Prostate gland (tissue), 2 donors: ENCODE measurements at regions not wholly inside any gene's neighbourhood (a gene's known extent, or its start where the extent isn't known, plus 50 kb on each side); places are given as distances from the start of the nearest gene placed in this dataset.

ENCODE experiments used
- DNase-seq: peaks from one replicate; pipeline ENCODE4 v3.0.0-alpha.2; 2019; ENCODE audit warnings: low spot score
- H3K27ac ChIP-seq, 2 donors: fragments of 200-600 bp; sonication (generic); 2 replicates each; pipeline ENCODE4 v1.5.1; 2017 to 2019
- H3K27me3 ChIP-seq: fragments of 200-600 bp; sonication (generic); replicated peaks from 2 replicates; pipeline ENCODE4 v1.5.1; 2019; ENCODE audit not compliant: insufficient read depth
- H3K36me3 ChIP-seq, 2 donors: fragments of 200-600 bp; sonication (generic); 1 replicate in 1 of 2; 2 replicates in 1 of 2; pipeline versions ENCODE4 v1.5.1 to v1.8.1; 2017 to 2019
- H3K4me1 ChIP-seq: fragments of 200-600 bp; sonication (generic); replicated peaks from 2 replicates; pipeline ENCODE4 v1.5.1; 2019
- H3K4me3 ChIP-seq, 2 donors: fragments of 200-600 bp; sonication (generic); 2 replicates each; pipeline ENCODE4 v1.5.1; 2017 to 2019
- H3K9me3 ChIP-seq: fragments of 200-600 bp; sonication (generic); 2 replicates; pipeline ENCODE4 v1.5.1; 2017
- CTCF ChIP-seq, 4 experiments: fragments of 200-600 bp in 2 of 4; fragments of 450-650 bp in 2 of 4; sonication (generic) in 2 of 4; IDR thresholded peaks; 1 replicate in 3 of 4; 2 replicates in 1 of 4; pipeline ENCODE4 v1.5.1; 2016 to 2019; ENCODE audit warnings: antibody characterized with exemption in 4 of 4, mild to moderate bottlenecking in 2 of 4, moderate library complexity in 2 of 4
- POLR2A ChIP-seq: fragments of 450-650 bp; IDR thresholded peaks from one replicate; pipeline ENCODE4 v1.6.1; 2016; ENCODE audit warnings: antibody characterized with exemption, mild to moderate bottlenecking
- POLR2AphosphoS5 ChIP-seq: sonication (generic); formaldehyde crosslinking; IDR thresholded peaks from one replicate; pipeline ENCODE4 v1.6.1; 2017; ENCODE audit warnings: antibody characterized with exemption
- WGBS: methylation state at CpG from one replicate; pipeline ENCODE4 v1.1.5; 2018; 5-methylcytosine and 5-hydroxymethylcytosine counted together
- intact Hi-C: fragments of 100-400 bp; cut with DNase I; formaldehyde crosslinking; loops from one replicate; pipeline ENCODE4 v1.14.2; 2022

- intact Hi-C loops = no loop called here
These were observed 71.9 kb downstream of the OAT start for GRCh38 chr10:124346831-124347230.

GRCh38 chr10:124345521-124345920 lies 73.2 kb downstream of the OAT start:
- no peaks in the 10 kb centered on the region for H3K9me3 ChIP-seq
- H3K27me3 ChIP-seq = no peaks in the 10 kb centered on the region
- WGBS = 88% methylated on average over 8 of the region's 8 CpGs
- H3K4me3 ChIP-seq = no peak overlapping the region
- intact Hi-C loops = no loop called here
- no peaks in the 10 kb centered on the region for H3K36me3 ChIP-seq
- H3K4me1 ChIP-seq = no peaks in the 10 kb centered on the region
- H3K27ac ChIP-seq = no peak overlapping the region
- DNase-seq = no peak
- no peak for TF ChIP-seq POLR2A
- no peak for TF ChIP-seq CTCF (IDR thresholded peaks at IDR 0.05)
- no peak for TF ChIP-seq POLR2AphosphoS5

More at GRCh38 chr10:124346831-124347230, 71.9 kb downstream of the OAT start:
- WGBS = over 99% methylated on average over 8 of the region's 8 CpGs
- Histone ChIP-seq H3K9me3 (no peaks in the 10 kb centered on the region), H3K27me3 (no peaks in the 10 kb centered on the region), H3K4me3 (no peak overlapping the region), H3K4me1 (no peaks in the 10 kb centered on the region), H3K36me3 (no peaks in the 10 kb centered on the region), H3K27ac (no peak overlapping the region)
- DNase-seq = no peak
- TF ChIP-seq CTCF (IDR thresholded peaks at IDR 0.05) (no peak), POLR2A (no peak), POLR2AphosphoS5 (no peak)

GRCh38 chr10:124344931-124345330 lies 73.8 kb downstream of the OAT start:
- H3K27ac ChIP-seq = no peak overlapping the region
- TF ChIP-seq POLR2AphosphoS5 = no peak
- no peak for TF ChIP-seq POLR2A
- TF ChIP-seq CTCF (IDR thresholded peaks at IDR 0.05) = no peak
- no peaks in the 10 kb centered on the region for H3K27me3 ChIP-seq
- DNase-seq = no peak
- intact Hi-C loops = no loop called here
- H3K4me3 ChIP-seq = no peak overlapping the region
- H3K4me1 ChIP-seq = no peaks in the 10 kb centered on the region
- 91% methylated on average over 3 of the region's 3 CpGs for WGBS
- H3K36me3 ChIP-seq = no peaks in the 10 kb centered on the region
- H3K9me3 ChIP-seq = no peaks in the 10 kb centered on the region

GRCh38 chr10:124344266-124344590 lies 74.5 kb downstream of the OAT start:
- TF ChIP-seq POLR2A = no peak
- TF ChIP-seq CTCF (IDR thresholded peaks at IDR 0.05) = no peak
- TF ChIP-seq POLR2AphosphoS5 = no peak
- Histone ChIP-seq H3K4me1 (no peaks in the 10 kb centered on the region), H3K9me3 (no peaks in the 10 kb centered on the region), H3K27ac (no peak overlapping the region), H3K27me3 (no peaks in the 10 kb centered on the region), H3K4me3 (no peak overlapping the region), H3K36me3 (no peaks in the 10 kb centered on the region)
- DNase-seq = no peak
- 96% methylated on average over 8 of the region's 8 CpGs for WGBS
- intact Hi-C loops = no loop called here

GRCh38 chr10:124343351-124344265 lies 75.1 kb downstream of the OAT start:
- intact Hi-C loops = no loop called here
- no peaks in the 10 kb centered on the region for H3K9me3 ChIP-seq
- H3K36me3 ChIP-seq = no peaks in the 10 kb centered on the region
- H3K27me3 ChIP-seq = no peaks in the 10 kb centered on the region
- no peaks in the 10 kb centered on the region for H3K4me1 ChIP-seq
- 97% methylated on average over 14 of the region's 14 CpGs for WGBS
- DNase-seq = no peak
- no peak overlapping the region for H3K4me3 ChIP-seq
- no peak for TF ChIP-seq POLR2AphosphoS5
- TF ChIP-seq CTCF (IDR thresholded peaks at IDR 0.05) = no peak
- TF ChIP-seq POLR2A = no peak
- no peak overlapping the region for H3K27ac ChIP-seq
